IPS-15b (cell line): ENCODE measurements at regions not wholly inside any gene's neighbourhood (a gene's known extent, or its start where the extent isn't known, plus 50 kb on each side); places are given as distances from the start of the nearest gene placed in this dataset.

Experiments
- H3K27me3 ChIP-seq: one replicate; pipeline ENCODE4 v1.6.1; 2013; ENCODE audit warnings: low read length; ENCODE audit not compliant: control insufficient read depth, insufficient read depth
- H3K36me3 ChIP-seq: one replicate; pipeline ENCODE4 v1.6.1; 2013; ENCODE audit warnings: low read length; ENCODE audit not compliant: control insufficient read depth, insufficient read depth
- H3K4me1 ChIP-seq: one replicate; pipeline ENCODE4 v1.6.1; 2013; ENCODE audit warnings: mild to moderate bottlenecking, low read length; ENCODE audit not compliant: control insufficient read depth, insufficient read depth
- H3K4me3 ChIP-seq: one replicate; pipeline ENCODE4 v1.5.1; 2013; ENCODE audit warnings: low read depth, low read length
- H3K9ac ChIP-seq: one replicate; pipeline ENCODE4 v1.6.1; 2013; ENCODE audit warnings: low read depth, mild to moderate bottlenecking, low read length
- H3K9me3 ChIP-seq: one replicate; pipeline ENCODE4 v1.6.1; 2013; ENCODE audit warnings: mild to moderate bottlenecking, low read length; ENCODE audit not compliant: control insufficient read depth, insufficient read depth

- H3K4me3 ChIP-seq = no peak overlapping the region
- no peaks in the 10 kb centered on the region for H3K4me1 ChIP-seq
- H3K36me3 ChIP-seq = no peaks in the 10 kb centered on the region
- H3K9ac ChIP-seq = no peak overlapping the region
- no peaks in the 10 kb centered on the region for H3K9me3 ChIP-seq
- no peaks in the 10 kb centered on the region for H3K27me3 ChIP-seq
These were observed 123.6 kb upstream of the SOX1 start for GRCh38 chr13:111943229-111943795.

GRCh38 chr13:111944171-111944583 is 122.8 kb upstream of the SOX1 start:
- H3K9ac ChIP-seq = no peak overlapping the region
- no peak overlapping the region for H3K4me3 ChIP-seq
- H3K36me3 ChIP-seq = no peaks in the 10 kb centered on the region
- H3K9me3 ChIP-seq = no peaks in the 10 kb centered on the region
- no peaks in the 10 kb centered on the region for H3K27me3 ChIP-seq
- H3K4me1 ChIP-seq = no peaks in the 10 kb centered on the region

GRCh38 chr13:111945086-111945485 is 121.9 kb upstream of the SOX1 start:
- Histone ChIP-seq H3K9ac (no peak overlapping the region), H3K36me3 (no peaks in the 10 kb centered on the region), H3K27me3 (no peaks in the 10 kb centered on the region), H3K9me3 (no peaks in the 10 kb centered on the region), H3K4me1 (no peaks in the 10 kb centered on the region), H3K4me3 (no peak overlapping the region)

- no peaks in the 10 kb centered on the region for H3K27me3 ChIP-seq
- no peaks in the 10 kb centered on the region for H3K4me1 ChIP-seq
- no peak overlapping the region for H3K4me3 ChIP-seq
- no peaks in the 10 kb centered on the region for H3K9me3 ChIP-seq
- H3K9ac ChIP-seq = no peak overlapping the region
- no peaks in the 10 kb centered on the region for H3K36me3 ChIP-seq
These were observed 120.7 kb upstream of the SOX1 start for GRCh38 chr13:111946214-111946613.

- H3K4me3 ChIP-seq = no peak overlapping the region
- no peak overlapping the region for H3K9ac ChIP-seq
- no peaks in the 10 kb centered on the region for H3K27me3 ChIP-seq
- H3K9me3 ChIP-seq = no peaks in the 10 kb centered on the region
- no peaks in the 10 kb centered on the region for H3K4me1 ChIP-seq
- H3K36me3 ChIP-seq = no peaks in the 10 kb centered on the region
These were observed 119.7 kb upstream of the SOX1 start for GRCh38 chr13:111947026-111947810.

GRCh38 chr13:111947876-111948275 is 119.1 kb upstream of the SOX1 start:
- Histone ChIP-seq H3K36me3 (no peaks in the 10 kb centered on the region), H3K9ac (no peak overlapping the region), H3K4me1 (no peaks in the 10 kb centered on the region), H3K9me3 (no peaks in the 10 kb centered on the region), H3K27me3 (no peaks in the 10 kb centered on the region), H3K4me3 (no peak overlapping the region)

GRCh38 chr13:111948281-111948680 is 118.7 kb upstream of the SOX1 start:
- Histone ChIP-seq H3K9me3 (no peaks in the 10 kb centered on the region), H3K9ac (no peak overlapping the region), H3K4me1 (no peaks in the 10 kb centered on the region), H3K36me3 (no peaks in the 10 kb centered on the region), H3K27me3 (no peaks in the 10 kb centered on the region), H3K4me3 (no peak overlapping the region)

- Histone ChIP-seq H3K9me3 (no peaks in the 10 kb centered on the region), H3K4me3 (no peak overlapping the region), H3K36me3 (no peaks in the 10 kb centered on the region), H3K27me3 (no peaks in the 10 kb centered on the region), H3K9ac (no peak overlapping the region), H3K4me1 (no peaks in the 10 kb centered on the region)
These were observed 118.1 kb upstream of the SOX1 start for GRCh38 chr13:111948811-111949210.

- no peak overlapping the region for H3K9ac ChIP-seq
- no peaks in the 10 kb centered on the region for H3K27me3 ChIP-seq
- no peaks in the 10 kb centered on the region for H3K4me1 ChIP-seq
- no peaks in the 10 kb centered on the region for H3K36me3 ChIP-seq
- H3K9me3 ChIP-seq = no peaks in the 10 kb centered on the region
- no peak overlapping the region for H3K4me3 ChIP-seq
These were observed 117.6 kb upstream of the SOX1 start for GRCh38 chr13:111949311-111949710.

GRCh38 chr13:111950697-111951096 is 116.3 kb upstream of the SOX1 start:
- H3K9ac ChIP-seq = no peak overlapping the region
- H3K4me3 ChIP-seq = no peak overlapping the region
- no peaks in the 10 kb centered on the region for H3K36me3 ChIP-seq
- no peaks in the 10 kb centered on the region for H3K27me3 ChIP-seq
- no peaks in the 10 kb centered on the region for H3K4me1 ChIP-seq
- no peaks in the 10 kb centered on the region for H3K9me3 ChIP-seq

GRCh38 chr13:111952032-111952431 is 114.9 kb upstream of the SOX1 start:
- no peaks in the 10 kb centered on the region for H3K36me3 ChIP-seq
- no peak overlapping the region for H3K4me3 ChIP-seq
- no peaks in the 10 kb centered on the region for H3K27me3 ChIP-seq
- H3K9ac ChIP-seq = no peak overlapping the region
- H3K9me3 ChIP-seq = no peaks in the 10 kb centered on the region
- H3K4me1 ChIP-seq = no peaks in the 10 kb centered on the region

- Histone ChIP-seq H3K27me3 (no peaks in the 10 kb centered on the region), H3K36me3 (no peaks in the 10 kb centered on the region), H3K4me1 (no peaks in the 10 kb centered on the region), H3K4me3 (no peak overlapping the region), H3K9me3 (no peaks in the 10 kb centered on the region), H3K9ac (no peak overlapping the region)
These were observed 114.1 kb upstream of the SOX1 start for GRCh38 chr13:111952814-111953213.
